Activated T-helper 1 cell treated with anti-CD3 and anti-CD28 coated beads, Interleukin-12 subunit alpha, Interleukin-12 subunit beta, Interleukin-2, Interleukin-4 antibody, amounts not matched to agents 30 ng/mL and 10 ng/mL and 1 ng/mL, durations not matched to agents 14 hours and 24 hours and 36 hours (primary cell): ENCODE measurements at regions not wholly inside any gene's neighbourhood (a gene's known extent, or its start where the extent isn't known, plus 50 kb on each side); places are given as distances from the start of the nearest gene placed in this dataset.

Experiments
- DNase-seq: peaks from one replicate; pipeline ENCODE4 v3.0.0; 2021; ENCODE audit warnings: low spot score
- H3K27ac Mint-ChIP-seq: one replicate; pipeline ENCODE4 v1.8.0; 2021; ENCODE audit warnings: mild to moderate bottlenecking, mixed read lengths
- H3K27me3 Mint-ChIP-seq: one replicate; pipeline ENCODE4 v1.8.0; 2022; ENCODE audit warnings: mild to moderate bottlenecking, moderate library complexity, mixed read lengths; ENCODE audit not compliant: insufficient read depth
- H3K36me3 Mint-ChIP-seq: one replicate; pipeline ENCODE4 v1.8.0; 2021; ENCODE audit warnings: low read depth, mixed read lengths
- H3K4me1 Mint-ChIP-seq: one replicate; pipeline ENCODE4 v1.8.0; 2021; ENCODE audit warnings: low read depth, mixed read lengths
- H3K4me3 Mint-ChIP-seq: one replicate; pipeline ENCODE4 v1.8.0; 2021; ENCODE audit warnings: mild to moderate bottlenecking, moderate library complexity, mixed read lengths
- H3K9me3 Mint-ChIP-seq: one replicate; pipeline ENCODE4 v1.8.0; 2021; ENCODE audit warnings: mixed read lengths
- intact Hi-C: fragments of 100-400 bp; cut with micrococcal nuclease; formaldehyde crosslinking; loops from one replicate; pipeline ENCODE4 v1.15.1; 2024

- no peaks in the 10 kb centered on the region for H3K36me3 Mint-ChIP-seq
- DNase-seq = no peak
- H3K9me3 Mint-ChIP-seq = no peaks in the 10 kb centered on the region
- no peak overlapping the region for H3K4me3 Mint-ChIP-seq
- intact Hi-C loops = no loop called here
- H3K27me3 Mint-ChIP-seq = no peaks in the 10 kb centered on the region
- H3K27ac Mint-ChIP-seq = no peak overlapping the region
- H3K4me1 Mint-ChIP-seq = no peaks in the 10 kb centered on the region
Measured at GRCh38 chr6:82062219-82062618, 185.3 kb downstream of the IBTK start.

- Mint-ChIP-seq H3K27me3 (no peaks in the 10 kb centered on the region), H3K4me1 (no peaks in the 10 kb centered on the region), H3K27ac (no peak overlapping the region), H3K4me3 (no peak overlapping the region), H3K36me3 (no peaks in the 10 kb centered on the region), H3K9me3 (no peaks in the 10 kb centered on the region)
- intact Hi-C loops = no loop called here
- DNase-seq = no peak
Measured at GRCh38 chr6:82057846-82058554, 189.5 kb downstream of the IBTK start.

GRCh38 chr6:82056567-82056966 lies 191.0 kb downstream of the IBTK start:
- Mint-ChIP-seq H3K4me3 (no peak overlapping the region), H3K27ac (no peak overlapping the region), H3K36me3 (no peaks in the 10 kb centered on the region), H3K27me3 (peaks cover 5% of the 10 kb centered on the region), H3K4me1 (no peaks in the 10 kb centered on the region), H3K9me3 (no peaks in the 10 kb centered on the region)
- no peak for DNase-seq
- intact Hi-C loops = no loop called here

- H3K4me3 Mint-ChIP-seq = no peak overlapping the region
- no peak overlapping the region for H3K27ac Mint-ChIP-seq
- H3K27me3 Mint-ChIP-seq = peaks cover 2% of the 10 kb centered on the region
- H3K9me3 Mint-ChIP-seq = no peaks in the 10 kb centered on the region
- intact Hi-C loops = no loop called here
- H3K36me3 Mint-ChIP-seq = no peaks in the 10 kb centered on the region
- no peak for DNase-seq
- no peaks in the 10 kb centered on the region for H3K4me1 Mint-ChIP-seq
Measured at GRCh38 chr6:82045965-82046756, 201.4 kb downstream of the IBTK start.

GRCh38 chr6:82040405-82041221 lies 206.9 kb downstream of the IBTK start:
- intact Hi-C loops = no loop called here
- Mint-ChIP-seq H3K4me1 (no peaks in the 10 kb centered on the region), H3K27me3 (no peaks in the 10 kb centered on the region), H3K27ac (no peak overlapping the region), H3K36me3 (no peaks in the 10 kb centered on the region), H3K9me3 (no peaks in the 10 kb centered on the region), H3K4me3 (no peak overlapping the region)
- DNase-seq = no peak

GRCh38 chr6:82038631-82039030 lies 208.9 kb downstream of the IBTK start:
- H3K27ac Mint-ChIP-seq = no peak overlapping the region
- no peak overlapping the region for H3K4me3 Mint-ChIP-seq
- no peaks in the 10 kb centered on the region for H3K9me3 Mint-ChIP-seq
- no peaks in the 10 kb centered on the region for H3K27me3 Mint-ChIP-seq
- DNase-seq = no peak
- no peaks in the 10 kb centered on the region for H3K4me1 Mint-ChIP-seq
- intact Hi-C loops = no loop called here
- no peaks in the 10 kb centered on the region for H3K36me3 Mint-ChIP-seq

GRCh38 chr6:82035526-82035925 lies 212.0 kb downstream of the IBTK start:
- Mint-ChIP-seq H3K27ac (no peak overlapping the region), H3K9me3 (no peaks in the 10 kb centered on the region), H3K4me3 (no peak overlapping the region), H3K27me3 (no peaks in the 10 kb centered on the region), H3K36me3 (no peaks in the 10 kb centered on the region), H3K4me1 (no peaks in the 10 kb centered on the region)
- intact Hi-C loops = no loop called here
- no peak for DNase-seq

- intact Hi-C loops = no loop called here
- H3K27me3 Mint-ChIP-seq = peaks cover 2% of the 10 kb centered on the region
- H3K9me3 Mint-ChIP-seq = no peaks in the 10 kb centered on the region
- H3K36me3 Mint-ChIP-seq = no peaks in the 10 kb centered on the region
- H3K4me3 Mint-ChIP-seq = no peak overlapping the region
- DNase-seq = no peak
- H3K27ac Mint-ChIP-seq = no peak overlapping the region
- H3K4me1 Mint-ChIP-seq = no peaks in the 10 kb centered on the region
Measured at GRCh38 chr6:82033631-82034211, 213.8 kb downstream of the IBTK start.

GRCh38 chr6:82032444-82032843 lies 215.1 kb downstream of the IBTK start:
- no peaks in the 10 kb centered on the region for H3K36me3 Mint-ChIP-seq
- H3K9me3 Mint-ChIP-seq = no peaks in the 10 kb centered on the region
- H3K4me3 Mint-ChIP-seq = no peak overlapping the region

GRCh38 chr6:82030761-82031503 lies 216.6 kb downstream of the IBTK start:
- H3K4me1 Mint-ChIP-seq = no peaks in the 10 kb centered on the region
- intact Hi-C loops = no loop called here
- H3K27ac Mint-ChIP-seq = no peak overlapping the region
- no peak overlapping the region for H3K4me3 Mint-ChIP-seq
- no peak for DNase-seq
- peaks cover 2% of the 10 kb centered on the region for H3K27me3 Mint-ChIP-seq
- H3K36me3 Mint-ChIP-seq = no peaks in the 10 kb centered on the region
- H3K9me3 Mint-ChIP-seq = no peaks in the 10 kb centered on the region

More at GRCh38 chr6:82032444-82032843, 215.1 kb downstream of the IBTK start:
- no peak for DNase-seq
- peaks cover 2% of the 10 kb centered on the region for H3K27me3 Mint-ChIP-seq
- H3K27ac Mint-ChIP-seq = no peak overlapping the region
- intact Hi-C loops = no loop called here
- no peaks in the 10 kb centered on the region for H3K4me1 Mint-ChIP-seq

- no peak overlapping the region for H3K27ac Mint-ChIP-seq
- H3K4me1 Mint-ChIP-seq = no peaks in the 10 kb centered on the region
- H3K36me3 Mint-ChIP-seq = no peaks in the 10 kb centered on the region
- H3K9me3 Mint-ChIP-seq = no peaks in the 10 kb centered on the region
- intact Hi-C loops = no loop called here
- no peak overlapping the region for H3K4me3 Mint-ChIP-seq
- H3K27me3 Mint-ChIP-seq = peaks cover 2% of the 10 kb centered on the region
- DNase-seq = no peak
Measured at GRCh38 chr6:82030301-82030700, 217.2 kb downstream of the IBTK start.

- intact Hi-C loops = no loop called here
- Mint-ChIP-seq H3K9me3 (no peaks in the 10 kb centered on the region), H3K27me3 (peaks cover 2% of the 10 kb centered on the region), H3K4me1 (no peaks in the 10 kb centered on the region), H3K27ac (no peak overlapping the region), H3K4me3 (no peak overlapping the region), H3K36me3 (no peaks in the 10 kb centered on the region)
- DNase-seq = no peak
Measured at GRCh38 chr6:82025271-82025670, 222.3 kb downstream of the IBTK start.
